CD14-positive monocyte (primary cell): ENCODE measurements at regions not wholly inside any gene's neighbourhood (a gene's known extent, or its start where the extent isn't known, plus 50 kb on each side); places are given as distances from the start of the nearest gene placed in this dataset.

Experiments used
- DNase-seq, 3 donors: peaks; one replicate each; pipeline ENCODE4 v3.0.0-alpha.2; 2011 to 2022
- H2AFZ ChIP-seq: 2 replicates; pipeline ENCODE4 v1.6.0; 2012; ENCODE audit warnings: mild to moderate bottlenecking, low read depth, low read length, inconsistent platforms; ENCODE audit not compliant: insufficient read depth, poor library complexity, severe bottlenecking
- H3K27ac ChIP-seq, 2 donors: 1 replicate in 1 of 2; 2 replicates in 1 of 2; pipeline ENCODE4 v1.5.1; 2012 to 2013; ENCODE audit warnings: low read length in 2 of 2, control low read depth in 1 of 2, inconsistent platforms in 1 of 2, low read depth in 1 of 2, mild to moderate bottlenecking in 1 of 2
- H3K27me3 ChIP-seq, 2 donors: one replicate each; pipeline versions ENCODE4 v1.6.0 to v1.6.1; 2011 to 2013; ENCODE audit warnings: low read length in 2 of 2; ENCODE audit not compliant: control insufficient read depth in 2 of 2, insufficient read depth in 2 of 2
- H3K36me3 ChIP-seq, 2 donors: replicated peaks in 1 of 2; 1 replicate in 1 of 2; 2 replicates in 1 of 2; pipeline versions ENCODE4 v1.5.1 to v1.6.1; 2012 to 2013; ENCODE audit warnings: low read length in 2 of 2, control low read depth in 1 of 2, inconsistent platforms in 1 of 2, mild to moderate bottlenecking in 1 of 2; ENCODE audit not compliant: insufficient read depth in 2 of 2, control insufficient read depth in 1 of 2
- H3K4me1 ChIP-seq, 2 donors: 1 replicate in 1 of 2; 2 replicates in 1 of 2; pipeline versions ENCODE4 v1.5.1 to v1.6.1; 2012 to 2013; ENCODE audit warnings: low read length in 2 of 2, control low read depth in 1 of 2, inconsistent platforms in 1 of 2, mild to moderate bottlenecking in 1 of 2, moderate library complexity in 1 of 2; ENCODE audit not compliant: insufficient read depth in 2 of 2, control insufficient read depth in 1 of 2
- H3K4me2 ChIP-seq: replicated peaks from 2 replicates; pipeline ENCODE3; 2012; ENCODE audit warnings: low read length, moderate library complexity, mild to moderate bottlenecking; ENCODE audit not compliant: poor library complexity, severe bottlenecking; ENCODE audit errors: extremely low read depth
- H3K4me3 ChIP-seq, 3 experiments: fragments of 200-600 bp in 1 of 3; sonication (generic) in 1 of 3; replicated peaks in 1 of 3; 1 replicate in 2 of 3; 2 replicates in 1 of 3; pipeline ENCODE4 v1.5.1; 2011 to 2013; ENCODE audit warnings: low read length in 3 of 3, mild to moderate bottlenecking in 3 of 3, control low read depth in 2 of 3, low read depth in 2 of 3, inconsistent platforms in 1 of 3, moderate library complexity in 1 of 3
- H3K79me2 ChIP-seq: 2 replicates; pipeline ENCODE4 v1.6.0; 2012; ENCODE audit warnings: mild to moderate bottlenecking, control low read depth, inconsistent platforms, low read length, moderate library complexity; ENCODE audit not compliant: insufficient read depth
- H3K9ac ChIP-seq: 2 replicates; pipeline ENCODE4 v1.6.0; 2017; ENCODE audit warnings: low read length, mild to moderate bottlenecking; ENCODE audit not compliant: insufficient read depth, poor library complexity, severe bottlenecking
- H3K9me3 ChIP-seq, 2 donors: replicated peaks in 1 of 2; 1 replicate in 1 of 2; 2 replicates in 1 of 2; pipeline versions ENCODE4 v1.5.1 to v1.6.1; 2012 to 2013; ENCODE audit warnings: low read length in 2 of 2, control low read depth in 1 of 2; ENCODE audit not compliant: control insufficient read depth in 1 of 2, insufficient read depth in 1 of 2
- H4K20me1 ChIP-seq: 2 replicates; pipeline ENCODE4 v1.6.0; 2012; ENCODE audit warnings: mild to moderate bottlenecking, low read length, control low read depth, moderate library complexity; ENCODE audit not compliant: insufficient read depth
- H3K27ac Mint-ChIP-seq, 7 donors: one replicate each; pipeline ENCODE4 v1.8.0; 2020; ENCODE audit warnings: mild to moderate bottlenecking in 7 of 7, mixed read lengths in 7 of 7, moderate library complexity in 6 of 7, inconsistent platforms in 2 of 7
- H3K27me3 Mint-ChIP-seq, 3 donors: one replicate each; pipeline ENCODE4 v1.8.0; 2021 to 2022; ENCODE audit warnings: low read depth in 3 of 3, mild to moderate bottlenecking in 3 of 3, mixed read lengths in 3 of 3, moderate library complexity in 3 of 3, inconsistent platforms in 1 of 3
- H3K36me3 Mint-ChIP-seq, 2 donors: one replicate each; pipeline ENCODE4 v1.8.0; 2020; ENCODE audit warnings: mixed read lengths in 2 of 2, inconsistent platforms in 1 of 2, mild to moderate bottlenecking in 1 of 2
- H3K4me1 Mint-ChIP-seq: one replicate; pipeline ENCODE4 v1.8.0; 2020; ENCODE audit warnings: mild to moderate bottlenecking, mixed read lengths
- H3K4me3 Mint-ChIP-seq, 2 donors: one replicate each; pipeline ENCODE4 v1.8.0; 2020; ENCODE audit warnings: mild to moderate bottlenecking in 2 of 2, mixed read lengths in 2 of 2, moderate library complexity in 1 of 2
- H3K9me3 Mint-ChIP-seq, 7 donors: one replicate each; pipeline ENCODE4 v1.8.0; 2020 to 2022; ENCODE audit warnings: mixed read lengths in 7 of 7, mild to moderate bottlenecking in 6 of 7, moderate library complexity in 6 of 7, inconsistent platforms in 2 of 7
- CTCF ChIP-seq: fragments of 200-600 bp; IDR thresholded peaks from one replicate; pipeline ENCODE4 v1.8.0; 2022; ENCODE audit warnings: antibody characterized with exemption, mild to moderate bottlenecking
- WGBS: methylation state at CpG from one replicate; pipeline ENCODE4 v1.1.5; 2013; ENCODE audit warnings: missing lambda C conversion rate; ENCODE audit not compliant: insufficient coverage; 5-methylcytosine and 5-hydroxymethylcytosine counted together
- intact Hi-C, 2 donors: fragments of 100-400 bp; cut with micrococcal nuclease; formaldehyde crosslinking; loops; one replicate each; pipeline versions ENCODE4 v1.15.0 to v1.15.1; 2023

- H3K9me3 ChIP-seq = no peaks in the 10 kb centered on the region
- no peak overlapping the region for H3K9ac ChIP-seq
- Mint-ChIP-seq H3K4me1 (no peaks in the 10 kb centered on the region), H3K27me3 (no peaks in the 10 kb centered on the region), H3K9me3 (peaks cover 0 to 4% (median 0%) of the 10 kb centered on the region in 7 donors), H3K27ac (no peak overlapping the region), H3K36me3 (no peaks in the 10 kb centered on the region), H3K4me3 (no peak overlapping the region)
- no peak overlapping the region for H3K4me3 ChIP-seq
- H2AFZ ChIP-seq = no peak overlapping the region
- TF ChIP-seq CTCF = no peak
- intact Hi-C loops = no loop called here
- no peak for DNase-seq
- no peaks in the 10 kb centered on the region for H3K27me3 ChIP-seq
- H3K4me1 ChIP-seq = no peaks in the 10 kb centered on the region
- H4K20me1 ChIP-seq = no peaks in the 10 kb centered on the region
- H3K4me2 ChIP-seq = no peak overlapping the region
- no peak overlapping the region for H3K27ac ChIP-seq
- no peaks in the 10 kb centered on the region for H3K79me2 ChIP-seq
- WGBS = 63% methylated on average over 1 of the region's 2 CpGs
- H3K36me3 ChIP-seq = no peaks in the 10 kb centered on the region
These were observed 519.8 kb downstream of the COL11A1 start for GRCh38 chr1:102588536-102588935.

GRCh38 chr1:102586022-102586421 is 522.3 kb downstream of the COL11A1 start:
- no peak overlapping the region for H2AFZ ChIP-seq
- TF ChIP-seq CTCF = no peak
- H3K9ac ChIP-seq = no peak overlapping the region
- H3K9me3 Mint-ChIP-seq = peaks cover 0 to 7% (median 0%) of the 10 kb centered on the region in 7 donors
- H3K4me2 ChIP-seq = no peak overlapping the region
- no peaks in the 10 kb centered on the region for H3K27me3 ChIP-seq
- H3K4me1 Mint-ChIP-seq = no peaks in the 10 kb centered on the region
- intact Hi-C loops = no loop called here
- H3K27ac ChIP-seq = no peak overlapping the region
- no peaks in the 10 kb centered on the region for H3K36me3 ChIP-seq
- H3K27ac Mint-ChIP-seq = no peak overlapping the region
- no peaks in the 10 kb centered on the region for H3K9me3 ChIP-seq
- no peaks in the 10 kb centered on the region for H3K4me1 ChIP-seq
- no peaks in the 10 kb centered on the region for H3K27me3 Mint-ChIP-seq
- DNase-seq = no peak
- no peaks in the 10 kb centered on the region for H3K79me2 ChIP-seq
- H3K4me3 ChIP-seq = no peak overlapping the region
- H4K20me1 ChIP-seq = no peaks in the 10 kb centered on the region
- no peaks in the 10 kb centered on the region for H3K36me3 Mint-ChIP-seq
- H3K4me3 Mint-ChIP-seq = no peak overlapping the region
